Calu3 (cell line): ENCODE measurements at regions not wholly inside any gene's neighbourhood (a gene's known extent, or its start where the extent isn't known, plus 50 kb on each side); places are given as distances from the start of the nearest gene placed in this dataset.

Source experiments
- BruUV-seq: library from RNA; stranded (reverse); fragments of 400-500 nt; replicated peaks from 2 replicates; lab custom pipeline; 2021; lab: Mats Ljungman, UMichigan
- CTCF ChIA-PET: fragments of 300-600 bp; sonication (Branson Sonifier 250); formaldehyde crosslinking; loops from one replicate; lab custom pipeline; 2022; ENCODE audit warnings: antibody characterized with exemption; lab: Charles Lee
- DNase-seq: peaks from one replicate; pipeline ENCODE4 v3.0.0; 2022
- H3K27ac Mint-ChIP-seq: one replicate; pipeline ENCODE4 v1.8.0; 2022; ENCODE audit warnings: mixed read lengths; ENCODE audit not compliant: unreplicated experiment
- H3K27me3 Mint-ChIP-seq: one replicate; pipeline ENCODE4 v1.8.0; 2022; ENCODE audit warnings: mixed read lengths; ENCODE audit not compliant: unreplicated experiment
- H3K36me3 Mint-ChIP-seq: one replicate; pipeline ENCODE4 v1.8.0; 2022; ENCODE audit warnings: mild to moderate bottlenecking, moderate library complexity, mixed read lengths; ENCODE audit not compliant: insufficient read depth, unreplicated experiment
- H3K4me1 Mint-ChIP-seq: one replicate; pipeline ENCODE4 v1.8.0; 2022; ENCODE audit warnings: mild to moderate bottlenecking, low read depth, mixed read lengths; ENCODE audit not compliant: unreplicated experiment
- H3K4me3 Mint-ChIP-seq: one replicate; pipeline ENCODE4 v1.8.0; 2022; ENCODE audit warnings: mild to moderate bottlenecking, low read depth, moderate library complexity, mixed read lengths; ENCODE audit not compliant: unreplicated experiment
- H3K9me3 Mint-ChIP-seq: one replicate; pipeline ENCODE4 v1.8.0; 2022; ENCODE audit warnings: low read depth, mixed read lengths; ENCODE audit not compliant: unreplicated experiment
- CTCF ChIP-seq: fragments of 200-600 bp; IDR thresholded peaks from one replicate; pipeline ENCODE4 v1.8.0; 2022; ENCODE audit warnings: antibody characterized with exemption; ENCODE audit not compliant: unreplicated experiment
- intact Hi-C: fragments of 100-400 bp; cut with micrococcal nuclease; formaldehyde crosslinking; loops from one replicate; pipeline ENCODE4 v1.10.0; 2022; ENCODE audit not compliant: unreplicated experiment

GRCh38 chr20:24742989-24743388 is 206.1 kb upstream of the CST7 start:
- no TSS peak for BruUV-seq
- Mint-ChIP-seq H3K9me3 (no peaks in the 10 kb centered on the region), H3K4me3 (no peak overlapping the region), H3K36me3 (no peaks in the 10 kb centered on the region), H3K4me1 (no peaks in the 10 kb centered on the region), H3K27ac (no peak overlapping the region), H3K27me3 (no peaks in the 10 kb centered on the region)
- DNase-seq: no peak
- no peak for TF ChIP-seq CTCF
- CTCF ChIA-PET: no interaction called here
- intact Hi-C loops: no loop called here

- H3K4me1 Mint-ChIP-seq: no peaks in the 10 kb centered on the region
- CTCF ChIA-PET: no interaction called here
These were observed 205.4 kb upstream of the CST7 start for GRCh38 chr20:24743641-24744040.

GRCh38 chr20:24744747-24745146 is 204.3 kb upstream of the CST7 start:
- no TSS peak for BruUV-seq
- intact Hi-C loops: no loop called here
- Mint-ChIP-seq H3K27me3 (no peaks in the 10 kb centered on the region), H3K9me3 (no peaks in the 10 kb centered on the region), H3K27ac (no peak overlapping the region), H3K36me3 (no peaks in the 10 kb centered on the region), H3K4me1 (no peaks in the 10 kb centered on the region), H3K4me3 (no peak overlapping the region)
- no peak for TF ChIP-seq CTCF
- no peak for DNase-seq
- CTCF ChIA-PET: no interaction called here

More at GRCh38 chr20:24743641-24744040, 205.4 kb upstream of the CST7 start:
- no TSS peak for BruUV-seq
- Mint-ChIP-seq H3K9me3 (no peaks in the 10 kb centered on the region), H3K27ac (no peak overlapping the region), H3K27me3 (no peaks in the 10 kb centered on the region), H3K4me3 (no peak overlapping the region), H3K36me3 (no peaks in the 10 kb centered on the region)
- no peak for TF ChIP-seq CTCF
- intact Hi-C loops: no loop called here
- no peak for DNase-seq

- H3K27ac Mint-ChIP-seq: no peak overlapping the region
- no peak for TF ChIP-seq CTCF
- intact Hi-C loops: no loop called here
- no peak overlapping the region for H3K4me3 Mint-ChIP-seq
- BruUV-seq: no TSS peak
- no peak for DNase-seq
- no peaks in the 10 kb centered on the region for H3K27me3 Mint-ChIP-seq
- CTCF ChIA-PET: no interaction called here
- no peaks in the 10 kb centered on the region for H3K4me1 Mint-ChIP-seq
- H3K36me3 Mint-ChIP-seq: no peaks in the 10 kb centered on the region
- no peaks in the 10 kb centered on the region for H3K9me3 Mint-ChIP-seq
These were observed 203.9 kb upstream of the CST7 start for GRCh38 chr20:24745206-24745605.
